ENCODE measurements at regions not wholly inside any gene's neighbourhood (a gene's known extent, or its start where the extent isn't known, plus 50 kb on each side); places are given as distances from the start of the nearest gene placed in this dataset.

DNA sequence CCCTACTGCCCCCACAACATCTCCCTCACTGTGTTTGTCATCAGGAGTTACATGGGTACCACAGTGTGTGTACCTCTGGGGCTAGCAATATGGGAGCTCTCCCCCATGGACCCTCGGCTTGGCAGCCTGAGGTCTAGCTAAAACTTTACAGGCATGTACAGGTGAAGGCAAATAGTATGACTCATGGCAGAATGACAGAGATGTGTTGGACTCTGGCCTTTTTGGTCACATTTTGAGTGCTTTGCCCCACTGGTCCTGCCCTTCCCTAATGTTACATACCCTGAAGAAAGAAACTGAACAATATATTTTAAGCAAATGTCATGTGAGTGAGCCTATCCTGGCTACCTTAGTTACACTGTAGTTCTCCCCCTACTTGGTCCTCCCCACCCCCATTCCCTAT lies 124.0 kb downstream of the NGF start:
- no peaks in the 10 kb centered on the region for H3K27me3 ChIP-seq (replicated peaks; ENCODE audit: insufficient read depth, low read depth, low read length, poor library complexity)
- no peaks in the 10 kb centered on the region for H3K4me1 ChIP-seq (ENCODE audit: insufficient read depth, low read length, poor library complexity, severe bottlenecking)
- H3K4me3 ChIP-seq (ENCODE audit: low read depth, low read length, poor library complexity, severe bottlenecking), result no peak overlapping the region
- ChIA-PET POLR2A (ENCODE audit: low non-redundant PET) (no interaction called here), CTCF (no interaction called here)
- H3K27ac ChIP-seq (ENCODE audit: low read depth, low read length, poor library complexity, severe bottlenecking), result no peak overlapping the region
- no peak for DNase-seq (ENCODE audit: low spot score)
- BruUV-seq (replicated peaks), result no TSS peak
- H3K9me3 ChIP-seq (ENCODE audit: low read depth, low read length, poor library complexity, severe bottlenecking), result no peaks in the 10 kb centered on the region
- H3K36me3 ChIP-seq (ENCODE audit: insufficient read depth, low read length, poor library complexity, severe bottlenecking), result no peaks in the 10 kb centered on the region
- TF ChIP-seq EZH2 (IDR thresholded peaks at IDR 0.05; ENCODE audit: borderline replicate concordance, low read depth, low read length, poor library complexity, severe bottlenecking), result no peak
- TF ChIP-seq, protein P1, sequence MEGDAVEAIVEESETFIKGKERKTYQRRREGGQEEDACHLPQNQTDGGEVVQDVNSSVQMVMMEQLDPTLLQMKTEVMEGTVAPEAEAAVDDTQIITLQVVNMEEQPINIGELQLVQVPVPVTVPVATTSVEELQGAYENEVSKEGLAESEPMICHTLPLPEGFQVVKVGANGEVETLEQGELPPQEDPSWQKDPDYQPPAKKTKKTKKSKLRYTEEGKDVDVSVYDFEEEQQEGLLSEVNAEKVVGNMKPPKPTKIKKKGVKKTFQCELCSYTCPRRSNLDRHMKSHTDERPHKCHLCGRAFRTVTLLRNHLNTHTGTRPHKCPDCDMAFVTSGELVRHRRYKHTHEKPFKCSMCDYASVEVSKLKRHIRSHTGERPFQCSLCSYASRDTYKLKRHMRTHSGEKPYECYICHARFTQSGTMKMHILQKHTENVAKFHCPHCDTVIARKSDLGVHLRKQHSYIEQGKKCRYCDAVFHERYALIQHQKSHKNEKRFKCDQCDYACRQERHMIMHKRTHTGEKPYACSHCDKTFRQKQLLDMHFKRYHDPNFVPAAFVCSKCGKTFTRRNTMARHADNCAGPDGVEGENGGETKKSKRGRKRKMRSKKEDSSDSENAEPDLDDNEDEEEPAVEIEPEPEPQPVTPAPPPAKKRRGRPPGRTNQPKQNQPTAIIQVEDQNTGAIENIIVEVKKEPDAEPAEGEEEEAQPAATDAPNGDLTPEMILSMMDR (conservative IDR thresholded peaks at IDR 0.05; ENCODE audit: low read depth, low read length), result no peak
- intact Hi-C loops (cut with micrococcal nuclease; ENCODE audit: unreplicated experiment), result no loop called here

DNA sequence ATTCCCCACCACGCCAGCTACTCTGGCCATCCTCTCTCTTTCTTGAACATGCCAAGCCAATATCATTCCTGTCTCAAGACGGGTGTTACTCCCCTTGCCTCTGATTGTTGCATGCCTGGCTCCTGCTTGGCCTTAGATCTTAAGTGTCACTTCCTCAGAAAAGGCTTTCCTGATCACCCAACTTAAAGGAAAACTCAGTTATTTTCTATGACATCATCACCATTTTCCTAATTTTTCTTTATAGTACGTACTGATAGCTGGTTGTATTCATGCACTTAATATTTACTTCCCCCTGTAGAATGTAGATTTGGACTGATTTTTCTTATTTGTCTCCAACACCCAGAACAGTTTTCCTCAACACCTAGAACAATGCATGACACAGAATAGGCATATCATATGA lies 123.8 kb upstream of the TSPAN2 start:
- H3K4me3 ChIP-seq (ENCODE audit: low read depth, low read length, poor library complexity, severe bottlenecking), result no peak overlapping the region
- H3K9me3 ChIP-seq (ENCODE audit: low read depth, low read length, poor library complexity, severe bottlenecking), result no peaks in the 10 kb centered on the region
- no peak for DNase-seq (ENCODE audit: low spot score)
- intact Hi-C loops (cut with micrococcal nuclease; ENCODE audit: unreplicated experiment), result no loop called here
- TF ChIP-seq, protein P1 (conservative IDR thresholded peaks at IDR 0.05; ENCODE audit: low read depth, low read length), result no peak
- TF ChIP-seq EZH2 (IDR thresholded peaks at IDR 0.05; ENCODE audit: borderline replicate concordance, low read depth, low read length, poor library complexity, severe bottlenecking), result no peak
- no TSS peak for BruUV-seq (replicated peaks)
- no peaks in the 10 kb centered on the region for H3K4me1 ChIP-seq (ENCODE audit: insufficient read depth, low read length, poor library complexity, severe bottlenecking)
- no peak overlapping the region for H3K27ac ChIP-seq (ENCODE audit: low read depth, low read length, poor library complexity, severe bottlenecking)
- ChIA-PET POLR2A (ENCODE audit: low non-redundant PET) (no interaction called here), CTCF (no interaction called here)
- H3K27me3 ChIP-seq (replicated peaks; ENCODE audit: insufficient read depth, low read depth, low read length, poor library complexity), result no peaks in the 10 kb centered on the region
- no peaks in the 10 kb centered on the region for H3K36me3 ChIP-seq (ENCODE audit: insufficient read depth, low read length, poor library complexity, severe bottlenecking)

DNA sequence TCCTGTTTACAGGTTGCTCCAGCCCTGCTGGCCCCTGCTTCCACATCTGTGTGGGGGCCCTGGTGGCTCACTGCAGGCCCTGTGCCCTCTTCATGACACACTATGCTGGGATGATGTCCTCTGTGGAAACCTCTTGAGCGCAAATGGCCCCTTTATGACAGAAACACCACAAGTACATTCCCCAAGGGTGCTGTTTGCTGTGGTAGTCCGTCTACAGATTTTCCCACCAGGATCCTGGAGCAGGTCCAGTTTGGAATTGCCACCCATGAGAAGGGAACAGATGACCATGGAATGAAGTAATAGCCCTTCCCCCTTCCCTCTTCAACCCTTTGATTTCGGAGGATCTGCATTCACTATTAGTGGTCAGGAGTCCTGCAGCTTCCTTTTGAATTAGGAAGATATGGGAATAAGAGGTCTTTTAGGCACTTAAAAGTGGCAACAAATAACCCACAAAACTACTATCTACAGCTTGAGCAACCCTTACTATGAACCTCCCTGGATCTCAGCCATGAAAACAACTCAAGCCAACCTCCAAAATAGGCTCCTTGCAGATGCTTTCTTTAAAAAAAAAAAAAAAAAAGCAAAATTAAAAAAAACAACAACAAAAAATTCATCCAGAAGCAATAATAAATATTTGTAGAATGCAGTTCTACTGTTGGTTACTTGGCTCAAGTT lies 121.9 kb upstream of the TSPAN2 start:
- no peaks in the 10 kb centered on the region for H3K9me3 ChIP-seq (ENCODE audit: low read depth, low read length, poor library complexity, severe bottlenecking)
- intact Hi-C loops (cut with micrococcal nuclease; ENCODE audit: unreplicated experiment), result no loop called here
- TF ChIP-seq, protein P1 (conservative IDR thresholded peaks at IDR 0.05; ENCODE audit: low read depth, low read length), result no peak
- no peak for TF ChIP-seq EZH2 (IDR thresholded peaks at IDR 0.05; ENCODE audit: borderline replicate concordance, low read depth, low read length, poor library complexity, severe bottlenecking)
- no TSS peak for BruUV-seq (replicated peaks)
- H3K27ac ChIP-seq (ENCODE audit: low read depth, low read length, poor library complexity, severe bottlenecking), result no peak overlapping the region
- no peak overlapping the region for H3K4me3 ChIP-seq (ENCODE audit: low read depth, low read length, poor library complexity, severe bottlenecking)
- H3K36me3 ChIP-seq (ENCODE audit: insufficient read depth, low read length, poor library complexity, severe bottlenecking), result no peaks in the 10 kb centered on the region
- POLR2A ChIA-PET (ENCODE audit: low non-redundant PET), result no interaction called here
- CTCF ChIA-PET, result no interaction called here
- no peaks in the 10 kb centered on the region for H3K4me1 ChIP-seq (ENCODE audit: insufficient read depth, low read length, poor library complexity, severe bottlenecking)
- no peaks in the 10 kb centered on the region for H3K27me3 ChIP-seq (replicated peaks; ENCODE audit: insufficient read depth, low read depth, low read length, poor library complexity)
- DNase-seq (ENCODE audit: low spot score), result no peak
